Coronary artery (tissue), 2 donors: ENCODE measurements at regions not wholly inside any gene's neighbourhood (a gene's known extent, or its start where the extent isn't known, plus 50 kb on each side); places are given as distances from the start of the nearest gene placed in this dataset.

Experiments
- DNase-seq: peaks from one replicate; pipeline ENCODE4 v3.0.0-alpha.2; 2017; ENCODE audit warnings: low spot score
- H3K27ac ChIP-seq, 2 donors: fragments of 200-600 bp; sonication (generic); one replicate each; pipeline ENCODE4 v1.5.1; 2016 to 2019
- H3K4me3 ChIP-seq: fragments of 200-600 bp; sonication (generic); 2 replicates; pipeline ENCODE4 v1.5.1; 2016; ENCODE audit warnings: mild to moderate bottlenecking, moderate library complexity
- CTCF ChIP-seq: fragments of 200-600 bp; sonication (generic); IDR thresholded peaks from one replicate; pipeline ENCODE4 v1.5.1; 2019; ENCODE audit warnings: antibody characterized with exemption

DNA sequence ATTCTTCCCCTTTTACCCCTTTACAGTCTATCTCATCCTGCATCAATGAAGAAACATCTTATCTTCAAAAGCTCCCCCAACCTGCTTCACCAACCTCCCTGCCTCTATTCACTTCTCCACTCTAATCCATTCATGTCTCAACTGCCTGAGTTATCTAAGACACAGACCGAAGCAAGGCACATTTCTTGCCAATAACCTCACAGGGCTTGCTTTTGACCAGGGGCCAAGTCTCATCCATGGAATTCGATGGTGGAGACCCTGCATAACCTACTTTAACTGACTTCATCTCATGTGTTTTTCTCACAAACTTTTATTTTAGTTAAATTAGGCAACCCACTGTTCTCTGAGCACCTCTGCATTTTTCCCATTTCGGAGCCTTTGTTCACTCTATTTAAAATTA, 69.7 kb downstream of the MYCN start:
- no peak for DNase-seq
- no peak for TF ChIP-seq CTCF
- no peak overlapping the region for H3K27ac ChIP-seq
- no peak overlapping the region for H3K4me3 ChIP-seq

DNA sequence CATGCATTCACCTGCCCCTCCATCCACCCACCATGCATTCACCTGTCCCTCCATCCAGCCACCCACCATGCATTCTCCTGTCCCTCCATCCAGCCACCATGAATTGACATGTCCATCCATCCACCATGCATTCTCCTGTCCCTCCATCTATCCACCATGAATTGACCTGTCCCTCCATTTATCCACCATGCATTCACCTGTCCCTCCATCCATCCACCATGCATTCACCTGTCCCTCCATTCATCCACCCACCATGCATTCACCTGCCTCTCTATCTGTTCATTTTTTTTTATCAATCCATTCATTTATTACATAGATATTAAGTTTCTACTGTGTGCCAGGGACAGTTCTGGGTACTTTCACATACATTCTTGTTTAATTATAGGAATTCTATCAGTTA, 69.2 kb downstream of the MYCN start:
- H3K4me3 ChIP-seq, result no peak overlapping the region
- H3K27ac ChIP-seq, result no peak overlapping the region
- DNase-seq, result no peak
- no peak for TF ChIP-seq CTCF

DNA sequence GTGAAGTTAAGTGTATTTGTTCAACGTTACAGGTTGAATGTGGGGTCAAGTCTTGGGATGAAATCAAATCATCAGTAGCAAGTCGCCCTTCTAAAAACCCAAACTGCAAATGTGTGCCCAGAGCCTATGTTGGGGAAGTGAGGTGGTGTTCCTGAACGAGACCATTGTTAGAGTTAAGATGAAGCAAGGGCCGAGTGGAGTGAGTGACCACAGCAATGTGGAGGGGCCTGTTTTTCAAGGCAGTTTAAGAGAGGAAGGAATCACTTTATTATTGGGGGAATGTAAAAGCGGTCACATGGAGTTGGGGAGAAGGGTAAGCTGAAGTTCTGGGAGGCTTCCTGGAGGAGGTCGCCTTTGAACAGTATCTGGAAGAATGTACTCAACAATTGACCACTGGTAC, 68.5 kb downstream of the MYCN start:
- H3K4me3 ChIP-seq, result no peak overlapping the region
- no peak for DNase-seq
- TF ChIP-seq CTCF, result no peak
- H3K27ac ChIP-seq, result no peak overlapping the region

DNA sequence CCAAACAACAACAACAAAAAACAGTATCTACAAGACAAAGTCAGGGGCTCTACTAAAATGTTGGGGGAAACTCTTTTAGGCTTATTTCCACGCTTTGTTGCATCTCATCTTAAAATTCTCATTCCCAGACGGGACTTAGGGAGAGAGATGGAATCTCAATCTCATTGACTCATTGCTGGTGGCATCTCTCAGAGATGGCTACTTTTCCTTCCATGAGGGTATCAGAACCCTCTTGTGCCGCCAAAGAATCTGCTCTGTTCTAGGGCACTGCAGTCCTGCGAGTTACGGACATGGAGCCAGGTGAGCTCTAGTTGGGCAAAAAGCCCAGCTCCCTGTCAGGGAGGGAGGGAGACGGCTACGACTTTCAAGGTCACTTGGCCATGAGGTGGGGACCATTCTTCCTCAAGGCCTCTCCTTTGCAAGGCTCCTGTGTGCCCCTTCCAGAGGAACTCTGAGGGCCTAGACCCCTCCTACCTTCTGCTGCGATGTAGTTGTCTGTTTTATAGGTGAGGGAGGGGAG, 68.0 kb downstream of the MYCN start:
- no peak overlapping the region for H3K27ac ChIP-seq
- no peak for TF ChIP-seq CTCF
- H3K4me3 ChIP-seq, result no peak overlapping the region
- DNase-seq, result no peak

DNA sequence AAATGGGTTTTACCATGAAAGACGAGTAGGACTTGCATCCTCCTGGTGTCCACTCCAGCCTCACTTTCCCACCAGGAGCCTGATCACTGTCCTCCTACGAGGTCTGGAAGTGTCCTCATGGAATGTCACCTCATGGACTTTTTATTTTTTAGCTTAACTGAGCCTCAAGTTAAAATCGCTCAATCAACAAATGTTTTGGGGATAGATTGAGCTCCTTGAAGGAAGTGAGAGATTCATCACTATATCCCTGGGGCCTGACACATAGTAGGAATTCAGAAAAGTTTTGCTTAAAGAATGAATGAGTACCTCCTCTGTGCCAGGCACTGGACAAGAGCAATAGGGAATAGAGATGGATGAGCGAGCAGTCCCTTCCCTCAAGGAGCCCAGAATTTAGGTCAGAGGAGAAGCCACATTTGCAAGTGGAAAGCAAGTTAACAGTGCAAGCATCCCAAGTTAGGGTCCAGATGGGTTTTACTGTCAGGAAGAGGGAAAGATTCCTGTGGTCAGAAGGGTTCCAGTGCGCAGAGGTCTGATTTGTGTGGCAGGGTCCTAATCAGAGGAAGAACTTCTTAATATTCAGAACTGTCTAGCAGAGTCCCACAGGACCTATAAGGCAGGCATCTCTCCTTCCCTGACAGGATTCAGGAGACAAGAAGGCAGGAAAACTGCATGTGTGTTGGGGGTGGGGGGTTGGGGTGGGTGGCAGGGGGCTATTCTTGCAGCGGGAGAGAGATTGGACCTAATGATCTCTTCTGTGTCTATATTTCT, 67.0 kb downstream of the MYCN start:
- Histone ChIP-seq H3K27ac (no peak overlapping the region), H3K4me3 (no peak overlapping the region)
- DNase-seq, result no peak
- TF ChIP-seq CTCF, result no peak

DNA sequence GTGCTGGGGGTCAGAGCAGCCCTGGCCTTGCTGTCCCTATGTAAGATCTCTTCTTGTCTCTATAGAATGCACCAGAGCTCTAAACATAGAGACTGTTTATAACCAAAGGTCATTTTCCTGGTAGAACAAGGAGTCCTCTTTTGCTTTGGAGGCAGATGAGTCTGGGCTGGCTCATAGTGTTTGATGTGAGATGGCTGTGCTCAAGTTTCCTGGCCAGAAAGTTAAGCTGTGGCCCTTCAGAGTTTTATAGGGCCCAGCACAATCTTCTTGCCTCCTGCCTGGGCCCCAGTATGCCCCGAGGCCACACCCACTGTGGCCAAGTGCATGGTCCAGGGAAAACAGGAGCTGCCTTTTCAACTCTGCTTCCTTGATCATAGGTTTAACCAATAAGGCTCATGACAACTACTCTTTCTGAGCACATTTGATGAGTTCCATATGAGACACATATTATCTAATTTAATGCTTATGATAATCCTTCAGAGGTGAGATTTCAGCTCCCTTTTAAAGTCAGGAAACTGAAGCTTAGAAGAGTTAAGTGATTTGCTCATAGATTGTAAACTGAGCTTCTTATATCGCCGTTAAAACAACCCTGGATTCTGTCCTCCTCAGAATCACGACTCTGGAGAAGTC, 66.3 kb downstream of the MYCN start:
- TF ChIP-seq CTCF, result no peak
- Histone ChIP-seq H3K4me3 (no peak overlapping the region), H3K27ac (no peak overlapping the region)
- no peak for DNase-seq
